ENCODE measurements at regions not wholly inside any gene's neighbourhood (a gene's known extent, or its start where the extent isn't known, plus 50 kb on each side); places are given as distances from the start of the nearest gene placed in this dataset.

DNA sequence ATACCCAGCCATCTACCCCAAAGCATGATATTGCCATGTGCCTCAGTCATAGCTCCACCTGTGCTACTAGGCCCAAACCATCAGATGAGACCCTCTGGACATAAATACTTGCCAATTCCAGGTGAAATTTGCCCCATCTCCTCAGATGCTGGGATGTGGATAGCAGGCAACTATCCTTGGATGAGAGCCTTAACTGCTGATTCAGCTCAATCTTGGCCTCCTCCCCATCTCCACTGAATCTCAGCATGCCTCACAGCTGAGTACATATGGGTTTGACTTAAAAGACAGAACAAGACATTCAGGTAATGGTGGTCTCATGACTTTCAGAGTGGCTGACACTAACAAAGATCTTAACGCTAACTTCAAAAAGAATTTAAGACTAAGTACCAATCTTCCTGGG, 50.8 kb upstream of the KLHL13 start:
- no peak for DNase-seq

- DNase-seq: no peak
Measured at GRCh38 chrX:118171356-118171755, 54.7 kb upstream of the KLHL13 start.

- no peak for DNase-seq
Measured at GRCh38 chrX:118174516-118175098, 58.0 kb upstream of the KLHL13 start.

DNA sequence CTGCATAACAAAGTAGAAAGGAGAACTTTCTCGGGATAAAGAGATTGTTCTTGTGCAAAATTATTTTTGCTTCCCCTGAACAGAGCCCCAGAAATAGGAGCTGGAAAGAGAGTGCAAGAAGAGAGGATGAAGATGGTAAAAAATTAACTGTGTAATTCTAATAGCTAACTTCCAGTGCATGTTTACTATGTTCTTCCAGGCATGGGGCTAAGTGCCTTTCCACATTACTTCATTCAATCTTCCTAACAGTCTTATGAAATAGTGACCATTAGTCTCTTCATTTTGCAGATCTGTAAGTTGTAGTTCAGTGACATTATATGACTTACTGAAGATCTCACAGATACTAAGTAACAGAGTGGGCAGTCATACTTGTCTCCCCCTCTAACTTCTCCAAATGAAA, 61.1 kb upstream of the KLHL13 start:
- DNase-seq: no peak

GRCh38 chrX:118178450-118178849, 61.8 kb upstream of the KLHL13 start:
- DNase-seq: no peak

- no peak for DNase-seq
Measured at GRCh38 chrX:118179161-118179560, 62.6 kb upstream of the KLHL13 start.

DNA sequence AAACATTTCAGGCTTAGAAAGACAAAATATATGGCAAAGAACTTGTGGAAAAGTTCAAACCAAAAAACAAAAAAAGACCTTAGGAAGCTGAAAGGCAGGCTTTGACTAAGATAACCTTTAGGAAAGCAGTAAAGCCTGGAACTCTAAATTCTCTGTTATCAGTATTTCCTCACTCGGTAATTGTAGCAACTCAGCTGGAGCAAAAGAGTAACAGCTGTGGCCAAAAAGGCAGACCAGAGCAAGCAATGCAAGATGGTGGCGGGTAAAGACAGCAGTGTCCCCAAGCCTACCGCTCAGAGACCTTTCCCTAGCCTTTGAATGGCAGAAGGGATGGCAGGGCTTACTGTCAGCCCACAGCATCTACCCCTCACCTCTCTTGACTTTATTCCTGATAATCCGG, 63.1 kb upstream of the KLHL13 start:
- DNase-seq: no peak

GRCh38 chrX:118181030-118181429, 64.4 kb upstream of the KLHL13 start:
- no peak for DNase-seq

DNA sequence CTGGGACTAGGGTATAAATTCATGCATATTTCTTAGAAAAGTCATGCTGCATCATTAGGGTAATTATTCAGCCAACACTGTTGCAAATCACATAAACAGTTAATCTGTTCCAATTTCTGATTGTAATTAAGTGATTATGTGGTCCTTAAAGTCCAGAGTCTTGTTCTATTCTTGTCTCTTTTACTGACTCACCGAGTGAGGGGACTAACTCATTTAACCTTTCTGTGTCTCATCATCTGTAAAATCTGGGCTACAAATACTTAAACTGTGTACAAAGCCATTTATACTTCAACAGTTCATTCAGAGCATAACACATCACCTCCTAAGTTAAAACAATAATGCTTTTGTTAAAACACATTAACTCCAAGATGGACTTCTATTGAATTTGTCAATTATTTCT, 65.4 kb upstream of the KLHL13 start:
- no peak for DNase-seq

GRCh38 chrX:118182681-118183080, 66.1 kb upstream of the KLHL13 start:
- DNase-seq: no peak

DNA sequence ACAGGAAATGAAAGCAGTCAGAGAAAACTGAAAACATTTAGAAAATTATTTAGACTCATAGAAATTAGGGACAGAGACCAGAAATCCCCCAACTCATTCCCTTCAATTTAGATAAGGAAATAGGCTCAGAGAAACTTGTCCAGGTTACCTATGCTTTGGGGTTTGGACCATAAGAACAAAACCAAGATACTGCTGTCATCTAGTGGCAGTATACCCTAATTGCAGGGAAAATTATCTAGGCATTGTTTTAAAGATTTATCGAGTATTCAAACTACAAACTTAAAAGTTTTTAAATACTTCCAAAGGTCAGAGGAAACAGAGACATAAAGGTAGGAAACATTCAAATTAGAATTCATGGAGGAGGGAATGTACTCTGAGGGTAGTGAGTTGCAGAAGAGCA, 67.0 kb upstream of the KLHL13 start:
- DNase-seq: no peak

GRCh38 chrX:118187100-118187499, 70.5 kb upstream of the KLHL13 start:
- DNase-seq: no peak

- DNase-seq: no peak
Measured at GRCh38 chrX:118189000-118189399, 72.4 kb upstream of the KLHL13 start.

GRCh38 chrX:118189628-118190027, 73.0 kb upstream of the KLHL13 start:
- no peak for DNase-seq

DNA sequence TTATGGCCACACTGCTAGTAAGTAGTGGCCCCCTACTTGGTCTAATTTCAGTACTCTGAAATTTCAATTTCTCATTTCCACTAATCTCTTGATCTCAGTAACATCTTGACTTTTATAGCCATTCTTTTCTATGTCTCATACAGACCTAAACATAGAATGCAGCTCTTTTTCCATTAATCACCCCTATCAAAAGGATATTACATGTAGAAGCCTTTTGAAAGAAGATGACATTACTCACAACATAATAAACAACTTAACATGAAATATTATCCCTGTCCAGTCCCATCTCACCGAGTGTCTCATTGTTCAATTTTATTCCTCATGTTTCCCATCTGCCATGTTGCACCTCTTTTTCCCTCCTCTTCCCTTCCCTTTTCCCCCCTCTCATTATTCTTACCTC, 81.1 kb upstream of the KLHL13 start:
- DNase-seq: no peak

DNA sequence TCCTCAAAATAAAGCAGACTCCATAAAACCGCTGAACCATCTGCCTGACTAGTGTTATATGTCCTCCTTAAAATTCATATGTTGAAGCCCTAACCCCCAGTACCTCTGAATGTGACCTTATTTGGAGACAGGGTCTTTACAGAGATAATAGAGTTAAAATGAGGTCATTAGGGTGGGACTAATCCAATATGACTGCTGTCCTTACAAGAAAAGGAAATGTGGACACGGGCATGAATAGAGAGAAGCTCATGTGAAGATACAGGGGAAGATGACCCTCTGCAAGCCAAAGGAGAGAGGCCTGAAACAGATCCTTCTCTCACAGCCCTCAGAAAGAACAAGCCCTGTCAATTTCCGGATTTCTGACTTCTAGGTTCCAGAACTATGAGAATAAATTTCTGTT, 82.0 kb upstream of the KLHL13 start:
- no peak for DNase-seq

DNA sequence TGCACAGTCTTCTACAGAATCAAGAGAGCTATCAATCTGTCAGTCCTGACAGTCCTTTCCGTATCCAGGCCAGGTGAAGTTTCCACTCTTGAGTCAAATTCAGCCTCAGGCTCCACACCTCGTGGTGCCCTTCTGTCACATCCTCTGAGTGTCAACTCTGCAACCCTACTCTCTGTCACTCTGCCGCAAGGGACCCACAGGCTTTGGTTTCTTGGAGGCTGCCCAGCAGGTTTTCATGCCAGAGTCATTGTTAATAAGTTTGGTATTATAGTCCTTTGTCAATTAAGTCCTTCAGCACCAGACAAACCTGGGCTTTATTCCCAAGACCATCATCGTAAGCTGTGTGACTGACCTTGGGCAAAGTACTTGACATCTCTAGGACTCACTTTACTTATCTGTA, 83.4 kb upstream of the KLHL13 start:
- DNase-seq: no peak

DNA sequence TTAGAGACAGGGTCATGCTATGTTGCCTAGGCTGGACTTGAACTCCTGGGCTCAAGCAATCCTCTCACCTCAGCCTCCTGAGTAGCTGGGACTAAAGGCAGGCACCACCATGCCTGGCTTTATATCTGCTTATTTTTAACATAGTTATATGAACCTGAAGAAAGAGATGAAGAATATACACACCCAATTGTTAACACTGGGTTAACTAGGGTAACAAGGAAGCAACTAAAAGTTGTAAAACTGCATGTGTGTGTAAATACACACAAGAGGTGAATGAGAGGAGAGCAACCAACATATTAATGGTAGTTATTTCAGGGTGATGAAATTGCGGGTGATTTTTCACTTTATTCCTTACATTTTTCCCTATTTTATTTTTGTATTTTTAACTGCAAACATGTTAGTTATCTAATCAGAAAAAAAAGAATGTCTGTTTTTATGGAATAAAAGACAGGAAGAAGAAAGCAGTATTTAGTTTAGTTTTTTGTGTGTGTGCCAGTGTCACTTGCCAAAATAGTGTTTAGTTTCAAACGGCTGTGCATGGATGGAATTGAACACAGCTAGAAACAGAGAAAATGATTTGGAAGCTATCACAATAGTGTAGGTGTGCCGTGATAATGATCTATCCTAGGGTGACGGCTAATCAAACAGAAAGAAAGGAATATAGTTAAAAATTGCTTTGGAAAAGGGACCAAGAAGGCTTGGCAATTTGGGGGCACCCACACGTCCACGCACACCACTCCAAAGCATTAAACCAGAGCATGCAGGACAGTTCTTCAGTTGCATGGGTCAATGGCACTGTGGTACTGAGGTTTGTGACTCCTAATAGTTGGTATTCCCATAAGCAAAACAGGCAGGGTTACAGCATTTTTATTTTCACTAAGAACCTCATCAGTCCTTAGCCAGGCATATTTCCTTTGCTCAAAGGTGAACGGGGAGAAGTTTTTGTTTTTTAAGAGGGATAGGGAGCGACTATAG, 89.1 kb upstream of the KLHL13 start:
- DNase-seq: no peak

- DNase-seq: no peak
Measured at GRCh38 chrX:118207831-118208453, 91.3 kb upstream of the KLHL13 start.

GRCh38 chrX:118208481-118208880, 91.9 kb upstream of the KLHL13 start:
- DNase-seq: no peak

GRCh38 chrX:118211891-118212816, 95.5 kb upstream of the KLHL13 start:
- DNase-seq: no peak

- no peak for DNase-seq
Measured at GRCh38 chrX:118212817-118213183, 96.2 kb upstream of the KLHL13 start.

GRCh38 chrX:118215346-118215745, 98.7 kb upstream of the KLHL13 start:
- DNase-seq: no peak

Measured in fibroblast of skin of right biceps (primary cell).